ENCODE measurements at regions not wholly inside any gene's neighbourhood (a gene's known extent, or its start where the extent isn't known, plus 50 kb on each side); places are given as distances from the start of the nearest gene placed in this dataset.
A peak's percentile ranks its signal among the peaks of the same experiment; 100 is the strongest.

- POLR2A ChIA-PET (ENCODE audit: low non-redundant PET), result no interaction called here
- H3K9me3 ChIP-seq (ENCODE audit: low read depth, low read length, poor library complexity, severe bottlenecking), result no peaks in the 10 kb centered on the region
- no peaks in the 10 kb centered on the region for H3K36me3 ChIP-seq (ENCODE audit: insufficient read depth, low read length, poor library complexity, severe bottlenecking)
- TF ChIP-seq EZH2 (IDR thresholded peaks at IDR 0.05; ENCODE audit: borderline replicate concordance, low read depth, low read length, poor library complexity, severe bottlenecking) (no peak), CTCF (conservative IDR thresholded peaks at IDR 0.05; ENCODE audit: low read depth, low read length) (no peak)
- no TSS peak for BruUV-seq (replicated peaks)
- no peak overlapping the region for H3K27ac ChIP-seq (ENCODE audit: low read depth, low read length, poor library complexity, severe bottlenecking)
- no peaks in the 10 kb centered on the region for H3K4me1 ChIP-seq (ENCODE audit: insufficient read depth, low read length, poor library complexity, severe bottlenecking)
- peak; percentile 44 for DNase-seq (ENCODE audit: low spot score)
- intact Hi-C loops (cut with micrococcal nuclease; ENCODE audit: unreplicated experiment), result no loop called here
- no peaks in the 10 kb centered on the region for H3K27me3 ChIP-seq (replicated peaks; ENCODE audit: insufficient read depth, low read depth, low read length, poor library complexity)
- no peak overlapping the region for H3K4me3 ChIP-seq (ENCODE audit: low read depth, low read length, poor library complexity, severe bottlenecking)
- CTCF ChIA-PET, result no interaction called here
These were observed 72.2 kb upstream of the GABRG1 start for GRCh38 chr4:46196086-46196485.

DNA sequence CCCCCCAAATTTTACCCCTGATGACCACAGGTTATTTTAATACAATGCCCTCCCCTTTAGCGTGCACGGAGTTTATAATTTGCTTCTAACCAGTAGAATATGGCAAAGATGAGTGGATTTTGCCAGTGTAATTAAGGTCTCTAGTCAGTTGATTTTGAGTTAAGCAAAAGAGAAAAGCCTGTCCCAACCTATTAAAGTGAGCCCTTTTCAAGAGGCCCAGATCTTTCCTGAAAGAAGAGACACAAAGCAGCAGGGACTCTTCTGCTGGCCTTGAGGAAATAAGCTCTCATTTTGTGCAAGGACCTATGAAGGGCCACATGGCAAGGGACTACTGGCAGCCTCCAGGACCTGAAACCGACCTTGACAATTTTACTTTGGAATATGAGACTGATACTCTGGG is 61.9 kb upstream of the GABRG1 start:
- Histone ChIP-seq H3K27ac (ENCODE audit: low read depth, low read length, poor library complexity, severe bottlenecking) (no peak overlapping the region), H3K36me3 (ENCODE audit: insufficient read depth, low read length, poor library complexity, severe bottlenecking) (no peaks in the 10 kb centered on the region), H3K27me3 (replicated peaks; ENCODE audit: insufficient read depth, low read depth, low read length, poor library complexity) (no peaks in the 10 kb centered on the region), H3K9me3 (ENCODE audit: low read depth, low read length, poor library complexity, severe bottlenecking) (no peaks in the 10 kb centered on the region), H3K4me3 (ENCODE audit: low read depth, low read length, poor library complexity, severe bottlenecking) (no peak overlapping the region), H3K4me1 (ENCODE audit: insufficient read depth, low read length, poor library complexity, severe bottlenecking) (no peaks in the 10 kb centered on the region)
- POLR2A ChIA-PET (ENCODE audit: low non-redundant PET), result no interaction called here
- intact Hi-C loops (cut with micrococcal nuclease; ENCODE audit: unreplicated experiment), result no loop called here
- TF ChIP-seq CTCF (conservative IDR thresholded peaks at IDR 0.05; ENCODE audit: low read depth, low read length), result no peak
- no peak for TF ChIP-seq EZH2 (IDR thresholded peaks at IDR 0.05; ENCODE audit: borderline replicate concordance, low read depth, low read length, poor library complexity, severe bottlenecking)
- CTCF ChIA-PET, result no interaction called here
- no peak for DNase-seq (ENCODE audit: low spot score)
- no TSS peak for BruUV-seq (replicated peaks)

- H3K27me3 ChIP-seq (replicated peaks; ENCODE audit: insufficient read depth, low read depth, low read length, poor library complexity), result no peaks in the 10 kb centered on the region
- BruUV-seq (replicated peaks), result no TSS peak
- ChIA-PET POLR2A (ENCODE audit: low non-redundant PET) (no interaction called here), CTCF (no interaction called here)
- H3K36me3 ChIP-seq (ENCODE audit: insufficient read depth, low read length, poor library complexity, severe bottlenecking), result no peaks in the 10 kb centered on the region
- no peak for DNase-seq (ENCODE audit: low spot score)
- no peaks in the 10 kb centered on the region for H3K4me1 ChIP-seq (ENCODE audit: insufficient read depth, low read length, poor library complexity, severe bottlenecking)
- intact Hi-C loops (cut with micrococcal nuclease; ENCODE audit: unreplicated experiment), result no loop called here
- TF ChIP-seq EZH2 (IDR thresholded peaks at IDR 0.05; ENCODE audit: borderline replicate concordance, low read depth, low read length, poor library complexity, severe bottlenecking), result no peak
- no peak for TF ChIP-seq CTCF (conservative IDR thresholded peaks at IDR 0.05; ENCODE audit: low read depth, low read length)
- no peak overlapping the region for H3K4me3 ChIP-seq (ENCODE audit: low read depth, low read length, poor library complexity, severe bottlenecking)
- no peaks in the 10 kb centered on the region for H3K9me3 ChIP-seq (ENCODE audit: low read depth, low read length, poor library complexity, severe bottlenecking)
- no peak overlapping the region for H3K27ac ChIP-seq (ENCODE audit: low read depth, low read length, poor library complexity, severe bottlenecking)
These were observed 55.5 kb upstream of the GABRG1 start for GRCh38 chr4:46179356-46179755.

Data from A673 (cell line).